ENCODE measurements at regions not wholly inside any gene's neighbourhood (a gene's known extent, or its start where the extent isn't known, plus 50 kb on each side); places are given as distances from the start of the nearest gene placed in this dataset.

- no peaks in the 10 kb centered on the region for H3K4me1 ChIP-seq (ENCODE audit: control insufficient read depth, insufficient read depth, low read length, poor library complexity, severe bottlenecking)
- H3K36me3 ChIP-seq (ENCODE audit: control insufficient read depth, insufficient read depth, low read length), result no peaks in the 10 kb centered on the region
- Mint-ChIP-seq H3K36me3 (no peaks in the 10 kb centered on the region), H3K27ac (no peak overlapping the region), H3K27me3 (no peaks in the 10 kb centered on the region), H3K4me3 (no peak overlapping the region), H3K4me1 (no peaks in the 10 kb centered on the region), H3K9me3 (peaks cover 0 to 4% (median 0%) of the 10 kb centered on the region in 7 donors)
- DNase-seq, result no peak
- no peak for ATAC-seq (ENCODE audit: low read depth in 2 of 2)
- no peak overlapping the region for H3K27ac ChIP-seq (ENCODE audit: insufficient read depth, low read length, poor library complexity, severe bottlenecking)
- H3K9me3 ChIP-seq (ENCODE audit: control insufficient read depth in 2 of 2, low read length in 2 of 2), result no peaks in the 10 kb centered on the region
- no peak overlapping the region for H3K4me3 ChIP-seq (ENCODE audit: low read depth, low read length)
- H3K27me3 ChIP-seq (ENCODE audit: control insufficient read depth, insufficient read depth, low read length), result no peaks in the 10 kb centered on the region
These were observed 246.7 kb upstream of the COX7C start for GRCh38 chr5:86371061-86371460.

- H3K4me3 ChIP-seq (ENCODE audit: low read depth, low read length), result no peak overlapping the region
- ATAC-seq (ENCODE audit: low read depth in 2 of 2) (no peak), DNase-seq (no peak)
- Mint-ChIP-seq H3K4me1 (no peaks in the 10 kb centered on the region), H3K27ac (no peak overlapping the region), H3K36me3 (no peaks in the 10 kb centered on the region), H3K9me3 (peaks cover 0 to 4% (median 0%) of the 10 kb centered on the region in 7 donors), H3K4me3 (no peak overlapping the region), H3K27me3 (no peaks in the 10 kb centered on the region)
- no peaks in the 10 kb centered on the region for H3K4me1 ChIP-seq (ENCODE audit: control insufficient read depth, insufficient read depth, low read length, poor library complexity, severe bottlenecking)
- H3K9me3 ChIP-seq (ENCODE audit: control insufficient read depth in 2 of 2, low read length in 2 of 2), result no peaks in the 10 kb centered on the region
- no peaks in the 10 kb centered on the region for H3K27me3 ChIP-seq (ENCODE audit: control insufficient read depth, insufficient read depth, low read length)
- H3K27ac ChIP-seq (ENCODE audit: insufficient read depth, low read length, poor library complexity, severe bottlenecking), result no peak overlapping the region
- no peaks in the 10 kb centered on the region for H3K36me3 ChIP-seq (ENCODE audit: control insufficient read depth, insufficient read depth, low read length)
These were observed 243.1 kb upstream of the COX7C start for GRCh38 chr5:86374611-86375010.

GRCh38 chr5:86376214-86376613 lies 241.5 kb upstream of the COX7C start:
- no peaks in the 10 kb centered on the region for H3K27me3 Mint-ChIP-seq
- H3K27ac Mint-ChIP-seq, result no peak overlapping the region
- Histone ChIP-seq H3K27ac (ENCODE audit: insufficient read depth, low read length, poor library complexity, severe bottlenecking) (no peak overlapping the region), H3K4me1 (ENCODE audit: control insufficient read depth, insufficient read depth, low read length, poor library complexity, severe bottlenecking) (no peaks in the 10 kb centered on the region), H3K36me3 (ENCODE audit: control insufficient read depth, insufficient read depth, low read length) (no peaks in the 10 kb centered on the region), H3K9me3 (ENCODE audit: control insufficient read depth in 2 of 2, low read length in 2 of 2) (no peaks in the 10 kb centered on the region), H3K27me3 (ENCODE audit: control insufficient read depth, insufficient read depth, low read length) (no peaks in the 10 kb centered on the region), H3K4me3 (ENCODE audit: low read depth, low read length) (no peak overlapping the region)
- no peaks in the 10 kb centered on the region for H3K4me1 Mint-ChIP-seq
- ATAC-seq (ENCODE audit: low read depth in 2 of 2), result no peak
- no peak overlapping the region for H3K4me3 Mint-ChIP-seq
- DNase-seq, result no peak
- peaks cover 0 to 4% (median 2%) of the 10 kb centered on the region in 7 donors for H3K9me3 Mint-ChIP-seq
- no peaks in the 10 kb centered on the region for H3K36me3 Mint-ChIP-seq

GRCh38 chr5:86403190-86403589 lies 214.6 kb upstream of the COX7C start:
- Histone ChIP-seq H3K36me3 (ENCODE audit: control insufficient read depth, insufficient read depth, low read length) (no peaks in the 10 kb centered on the region), H3K9me3 (ENCODE audit: control insufficient read depth in 2 of 2, low read length in 2 of 2) (no peaks in the 10 kb centered on the region), H3K4me1 (ENCODE audit: control insufficient read depth, insufficient read depth, low read length, poor library complexity, severe bottlenecking) (no peaks in the 10 kb centered on the region), H3K4me3 (ENCODE audit: low read depth, low read length) (no peak overlapping the region), H3K27me3 (ENCODE audit: control insufficient read depth, insufficient read depth, low read length) (no peaks in the 10 kb centered on the region), H3K27ac (ENCODE audit: insufficient read depth, low read length, poor library complexity, severe bottlenecking) (no peak overlapping the region)
- Mint-ChIP-seq H3K4me1 (no peaks in the 10 kb centered on the region), H3K36me3 (no peaks in the 10 kb centered on the region), H3K27ac (no peak overlapping the region), H3K9me3 (peaks cover 0 to 4% (median 0%) of the 10 kb centered on the region in 7 donors), H3K4me3 (peak overlapping the region in 1 of 4 donors; percentile 47), H3K27me3 (no peaks in the 10 kb centered on the region)
- ATAC-seq (ENCODE audit: low read depth in 2 of 2) (no peak), DNase-seq (no peak)

GRCh38 chr5:86404256-86404655 lies 213.5 kb upstream of the COX7C start:
- no peaks in the 10 kb centered on the region for H3K36me3 ChIP-seq (ENCODE audit: control insufficient read depth, insufficient read depth, low read length)
- H3K27ac Mint-ChIP-seq, result no peak overlapping the region
- H3K27me3 ChIP-seq (ENCODE audit: control insufficient read depth, insufficient read depth, low read length), result no peaks in the 10 kb centered on the region
- H3K27me3 Mint-ChIP-seq, result no peaks in the 10 kb centered on the region
- no peak for DNase-seq
- H3K4me3 Mint-ChIP-seq, result no peak overlapping the region
- H3K9me3 ChIP-seq (ENCODE audit: control insufficient read depth in 2 of 2, low read length in 2 of 2), result no peaks in the 10 kb centered on the region
- no peak overlapping the region for H3K27ac ChIP-seq (ENCODE audit: insufficient read depth, low read length, poor library complexity, severe bottlenecking)
- H3K4me3 ChIP-seq (ENCODE audit: low read depth, low read length), result no peak overlapping the region
- H3K9me3 Mint-ChIP-seq, result peaks cover 0 to 4% (median 0%) of the 10 kb centered on the region in 7 donors
- no peaks in the 10 kb centered on the region for H3K4me1 Mint-ChIP-seq
- H3K36me3 Mint-ChIP-seq, result no peaks in the 10 kb centered on the region
- no peak for ATAC-seq (ENCODE audit: low read depth in 2 of 2)
- H3K4me1 ChIP-seq (ENCODE audit: control insufficient read depth, insufficient read depth, low read length, poor library complexity, severe bottlenecking), result no peaks in the 10 kb centered on the region

- no peaks in the 10 kb centered on the region for H3K27me3 Mint-ChIP-seq
- Histone ChIP-seq H3K36me3 (ENCODE audit: control insufficient read depth, insufficient read depth, low read length) (no peaks in the 10 kb centered on the region), H3K9me3 (ENCODE audit: control insufficient read depth in 2 of 2, low read length in 2 of 2) (no peaks in the 10 kb centered on the region), H3K4me1 (ENCODE audit: control insufficient read depth, insufficient read depth, low read length, poor library complexity, severe bottlenecking) (no peaks in the 10 kb centered on the region), H3K27ac (ENCODE audit: insufficient read depth, low read length, poor library complexity, severe bottlenecking) (no peak overlapping the region), H3K27me3 (ENCODE audit: control insufficient read depth, insufficient read depth, low read length) (no peaks in the 10 kb centered on the region), H3K4me3 (ENCODE audit: low read depth, low read length) (no peak overlapping the region)
- no peaks in the 10 kb centered on the region for H3K4me1 Mint-ChIP-seq
- H3K36me3 Mint-ChIP-seq, result no peaks in the 10 kb centered on the region
- no peak overlapping the region for H3K4me3 Mint-ChIP-seq
- H3K27ac Mint-ChIP-seq, result no peak overlapping the region
- no peak for ATAC-seq (ENCODE audit: low read depth in 2 of 2)
- H3K9me3 Mint-ChIP-seq, result peaks cover 0 to 3% (median 1%) of the 10 kb centered on the region in 7 donors
- no peak for DNase-seq
These were observed 210.0 kb upstream of the COX7C start for GRCh38 chr5:86407711-86408110.

- no peaks in the 10 kb centered on the region for H3K36me3 ChIP-seq (ENCODE audit: control insufficient read depth, insufficient read depth, low read length)
- H3K9me3 Mint-ChIP-seq, result peaks cover 0 to 5% (median 0%) of the 10 kb centered on the region in 7 donors
- DNase-seq (no peak), ATAC-seq (ENCODE audit: low read depth in 2 of 2) (no peak)
- H3K9me3 ChIP-seq (ENCODE audit: control insufficient read depth in 2 of 2, low read length in 2 of 2), result no peaks in the 10 kb centered on the region
- no peak overlapping the region for H3K27ac Mint-ChIP-seq
- H3K27me3 Mint-ChIP-seq, result no peaks in the 10 kb centered on the region
- no peaks in the 10 kb centered on the region for H3K4me1 ChIP-seq (ENCODE audit: control insufficient read depth, insufficient read depth, low read length, poor library complexity, severe bottlenecking)
- H3K4me3 Mint-ChIP-seq, result no peak overlapping the region
- H3K27ac ChIP-seq (ENCODE audit: insufficient read depth, low read length, poor library complexity, severe bottlenecking), result no peak overlapping the region
- no peaks in the 10 kb centered on the region for H3K36me3 Mint-ChIP-seq
- H3K4me3 ChIP-seq (ENCODE audit: low read depth, low read length), result no peak overlapping the region
- no peaks in the 10 kb centered on the region for H3K27me3 ChIP-seq (ENCODE audit: control insufficient read depth, insufficient read depth, low read length)
- no peaks in the 10 kb centered on the region for H3K4me1 Mint-ChIP-seq
These were observed 206.1 kb upstream of the COX7C start for GRCh38 chr5:86411596-86411995.

- H3K27me3 Mint-ChIP-seq, result peaks cover 8% of the 10 kb centered on the region
- H3K27ac ChIP-seq (ENCODE audit: insufficient read depth, low read length, poor library complexity, severe bottlenecking), result no peak overlapping the region
- no peaks in the 10 kb centered on the region for H3K36me3 ChIP-seq (ENCODE audit: control insufficient read depth, insufficient read depth, low read length)
- no peaks in the 10 kb centered on the region for H3K4me1 Mint-ChIP-seq
- H3K4me3 Mint-ChIP-seq, result no peak overlapping the region
- H3K4me3 ChIP-seq (ENCODE audit: low read depth, low read length), result no peak overlapping the region
- H3K27me3 ChIP-seq (ENCODE audit: control insufficient read depth, insufficient read depth, low read length), result no peaks in the 10 kb centered on the region
- H3K27ac Mint-ChIP-seq, result no peak overlapping the region
- H3K36me3 Mint-ChIP-seq, result no peaks in the 10 kb centered on the region
- H3K9me3 ChIP-seq (ENCODE audit: control insufficient read depth in 2 of 2, low read length in 2 of 2), result no peaks in the 10 kb centered on the region
- no peak for ATAC-seq (ENCODE audit: low read depth in 2 of 2)
- H3K4me1 ChIP-seq (ENCODE audit: control insufficient read depth, insufficient read depth, low read length, poor library complexity, severe bottlenecking), result no peaks in the 10 kb centered on the region
- H3K9me3 Mint-ChIP-seq, result peaks cover 0 to 4% (median 0%) of the 10 kb centered on the region in 7 donors
- DNase-seq, result no peak
These were observed 190.6 kb upstream of the COX7C start for GRCh38 chr5:86427158-86427557.
